ENCODE measurements at regions not wholly inside any gene's neighbourhood (a gene's known extent, or its start where the extent isn't known, plus 50 kb on each side); places are given as distances from the start of the nearest gene placed in this dataset.

- TF ChIP-seq, protein P1, sequence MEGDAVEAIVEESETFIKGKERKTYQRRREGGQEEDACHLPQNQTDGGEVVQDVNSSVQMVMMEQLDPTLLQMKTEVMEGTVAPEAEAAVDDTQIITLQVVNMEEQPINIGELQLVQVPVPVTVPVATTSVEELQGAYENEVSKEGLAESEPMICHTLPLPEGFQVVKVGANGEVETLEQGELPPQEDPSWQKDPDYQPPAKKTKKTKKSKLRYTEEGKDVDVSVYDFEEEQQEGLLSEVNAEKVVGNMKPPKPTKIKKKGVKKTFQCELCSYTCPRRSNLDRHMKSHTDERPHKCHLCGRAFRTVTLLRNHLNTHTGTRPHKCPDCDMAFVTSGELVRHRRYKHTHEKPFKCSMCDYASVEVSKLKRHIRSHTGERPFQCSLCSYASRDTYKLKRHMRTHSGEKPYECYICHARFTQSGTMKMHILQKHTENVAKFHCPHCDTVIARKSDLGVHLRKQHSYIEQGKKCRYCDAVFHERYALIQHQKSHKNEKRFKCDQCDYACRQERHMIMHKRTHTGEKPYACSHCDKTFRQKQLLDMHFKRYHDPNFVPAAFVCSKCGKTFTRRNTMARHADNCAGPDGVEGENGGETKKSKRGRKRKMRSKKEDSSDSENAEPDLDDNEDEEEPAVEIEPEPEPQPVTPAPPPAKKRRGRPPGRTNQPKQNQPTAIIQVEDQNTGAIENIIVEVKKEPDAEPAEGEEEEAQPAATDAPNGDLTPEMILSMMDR (IDR thresholded peaks at IDR 0.05), result no peak
These were observed 620.9 kb upstream of the PTPRD start for GRCh38 chr9:11233696-11234095.

- TF ChIP-seq, protein P1 (IDR thresholded peaks at IDR 0.05), result no peak
These were observed 622.3 kb upstream of the PTPRD start for GRCh38 chr9:11235061-11235460.

- TF ChIP-seq, protein P1 (IDR thresholded peaks at IDR 0.05), result no peak
These were observed 629.0 kb upstream of the PTPRD start for GRCh38 chr9:11241779-11242178.

DNA sequence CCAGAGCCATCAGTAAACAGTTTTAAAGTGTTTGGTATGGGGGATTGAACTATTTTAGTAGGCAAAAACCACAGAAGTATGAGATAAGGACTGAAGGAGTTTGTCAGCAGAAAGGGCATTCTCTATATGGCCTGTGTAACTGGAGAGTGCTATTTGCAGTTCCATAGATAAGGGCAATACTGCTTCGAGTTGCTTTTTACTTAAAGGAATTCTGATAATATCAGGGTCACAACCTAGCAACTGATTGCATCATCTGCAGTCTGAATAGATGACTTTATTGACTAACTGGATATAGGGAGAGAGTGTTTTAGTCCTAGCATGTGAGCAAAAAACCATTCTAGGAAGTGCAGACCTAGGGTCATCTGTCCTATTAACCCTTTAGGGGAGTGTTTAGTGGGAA is 645.2 kb upstream of the PTPRD start:
- TF ChIP-seq, protein P1 (IDR thresholded peaks at IDR 0.05), result no peak

GRCh38 chr9:11269036-11269435 is 656.2 kb upstream of the PTPRD start:
- TF ChIP-seq, protein P1 (IDR thresholded peaks at IDR 0.05), result no peak

GRCh38 chr9:11275158-11275695 is 662.4 kb upstream of the PTPRD start:
- TF ChIP-seq, protein P1 (IDR thresholded peaks at IDR 0.05), result no peak

GRCh38 chr9:11312966-11313365 is 700.2 kb upstream of the PTPRD start:
- TF ChIP-seq, protein P1 (IDR thresholded peaks at IDR 0.05), result no peak

DNA sequence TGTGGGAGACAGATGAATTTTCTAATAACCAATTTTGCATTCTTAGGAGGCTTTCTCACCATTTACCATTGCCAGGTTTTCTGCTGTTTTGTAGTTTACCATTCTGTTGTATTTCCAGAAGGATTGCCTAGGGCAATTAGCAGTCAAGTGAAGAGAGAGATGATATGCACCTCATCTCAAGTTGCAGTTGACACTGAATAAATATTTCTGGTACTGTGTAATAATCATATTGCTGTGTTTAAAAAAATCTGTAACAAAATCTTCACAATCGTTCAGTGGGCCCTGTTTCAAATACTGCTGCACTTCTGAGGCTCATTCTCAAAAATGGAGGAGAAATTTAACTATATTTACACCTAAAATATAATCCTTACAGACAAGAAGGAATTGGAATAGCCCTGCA is 706.1 kb upstream of the PTPRD start:
- TF ChIP-seq, protein P1 (IDR thresholded peaks at IDR 0.05), result no peak
